VCaP (cell line): ENCODE measurements at regions not wholly inside any gene's neighbourhood (a gene's known extent, or its start where the extent isn't known, plus 50 kb on each side); places are given as distances from the start of the nearest gene placed in this dataset.

Source experiments
- H3K27ac ChIP-seq: fragments of 450-650 bp; 2 replicates; pipeline ENCODE4 v1.5.1; 2017
- CTCF ChIP-seq: fragments of 450-650 bp; conservative IDR thresholded peaks from 2 replicates; pipeline ENCODE4 v1.5.1; 2017; ENCODE audit warnings: mild to moderate bottlenecking, moderate library complexity

GRCh38 chr1:103194984-103195383, 86.7 kb upstream of the COL11A1 start:
- H3K27ac ChIP-seq = no peak overlapping the region
- no peak for TF ChIP-seq CTCF

- no peak overlapping the region for H3K27ac ChIP-seq
- TF ChIP-seq CTCF = no peak
These were observed 85.7 kb upstream of the COL11A1 start for GRCh38 chr1:103194060-103194459.

- no peak overlapping the region for H3K27ac ChIP-seq
- no peak for TF ChIP-seq CTCF
These were observed 83.0 kb upstream of the COL11A1 start for GRCh38 chr1:103191327-103191726.

GRCh38 chr1:103190766-103191165, 82.4 kb upstream of the COL11A1 start:
- no peak overlapping the region for H3K27ac ChIP-seq
- TF ChIP-seq CTCF = no peak

- TF ChIP-seq CTCF = no peak
These were observed 79.4 kb upstream of the COL11A1 start for GRCh38 chr1:103187673-103188072.

GRCh38 chr1:103180660-103181059, 72.3 kb upstream of the COL11A1 start:
- no peak for TF ChIP-seq CTCF
- H3K27ac ChIP-seq = no peak overlapping the region

More at GRCh38 chr1:103187673-103188072, 79.4 kb upstream of the COL11A1 start:
- H3K27ac ChIP-seq = no peak overlapping the region

- no peak overlapping the region for H3K27ac ChIP-seq
- no peak for TF ChIP-seq CTCF
These were observed 68.9 kb upstream of the COL11A1 start for GRCh38 chr1:103177108-103177775.
